ENCODE measurements at regions not wholly inside any gene's neighbourhood (a gene's known extent, or its start where the extent isn't known, plus 50 kb on each side); places are given as distances from the start of the nearest gene placed in this dataset.

- H2AK5ac ChIP-seq (ENCODE audit: insufficient read length, low read length) = no peak overlapping the region
- no peak overlapping the region for H2BK5ac ChIP-seq (ENCODE audit: insufficient read length, low read length)
- H3K23me2 ChIP-seq (ENCODE audit: insufficient read length, low read depth, low read length, poor library complexity, severe bottlenecking) = no peaks in the 10 kb centered on the region
- WGBS (ENCODE audit: extremely low coverage, insufficient read length, low lambda C conversion rate) = no CpG with 5 or more reads among the region's 5 CpGs
- DNase-seq = no peak
- Mint-ChIP-seq H3K36me3 (ENCODE audit: insufficient read depth in 1 of 3, low read depth in 3 of 3) (peaks cover 2 to 9% (median 2%) of the 10 kb centered on the region in 3 experiments; a peak in 5 of 7 replicates), H3K4me3 (no peak overlapping the region), H3K4me1 (peaks cover 0 to 3% of the 10 kb centered on the region in 2 experiments; a peak in 2 of 4 replicates), H3K27ac (peak overlapping the region in 1 of 3 experiments; percentile 78; a peak in 1 of 7 replicates), H3K27me3 (ENCODE audit: low read depth) (peaks cover 2% of the 10 kb centered on the region; the same call in 1 of the 2 replicates), H3K9me3 (peaks cover 7 to 13% of the 10 kb centered on the region in 2 experiments)
- H3K56ac ChIP-seq (ENCODE audit: insufficient read length, low read depth, low read length) = no peak overlapping the region
- no peak overlapping the region for H2BK20ac ChIP-seq (ENCODE audit: low read depth, low read length, poor library complexity, severe bottlenecking)
- H2BK15ac ChIP-seq (ENCODE audit: low read depth, low read length) = no peak overlapping the region
- H3K27me3 ChIP-seq (ENCODE audit: insufficient read depth, low read length) = no peaks in the 10 kb centered on the region
- H3K4me2 ChIP-seq (ENCODE audit: insufficient read depth, insufficient read length, low read length) = no peak overlapping the region
- H3K14ac ChIP-seq (ENCODE audit: insufficient read depth, low read length) = no peak overlapping the region
- no peaks in the 10 kb centered on the region for H4K20me1 ChIP-seq (ENCODE audit: control insufficient read depth, insufficient read depth, insufficient read length)
- H3T11ph ChIP-seq (ENCODE audit: low read length) = no peak overlapping the region
- H2AFZ ChIP-seq (ENCODE audit: low read length) = no peak overlapping the region
- H2BK12ac ChIP-seq (ENCODE audit: insufficient read length, low read depth, low read length) = no peak overlapping the region
- no peaks in the 10 kb centered on the region; the same call in 1 of the 2 replicates for H3K79me2 ChIP-seq (ENCODE audit: insufficient read depth, low read length)
- no peaks in the 10 kb centered on the region for H3K9me3 ChIP-seq (ENCODE audit: control insufficient read depth, low read depth, low read length)
- no peak overlapping the region for H3K23ac ChIP-seq (ENCODE audit: insufficient read length, low read depth, low read length)
- no peaks in the 10 kb centered on the region for H3K4me1 ChIP-seq (ENCODE audit: insufficient read depth, low read length)
- no peak overlapping the region for H4K8ac ChIP-seq (replicated peaks; ENCODE audit: insufficient read length, low read depth, low read length)
- no peak overlapping the region for H4K91ac ChIP-seq (ENCODE audit: insufficient read length, low read depth, low read length)
- no peaks in the 10 kb centered on the region for H3K79me1 ChIP-seq (ENCODE audit: insufficient read depth, low read depth, low read length, poor library complexity, severe bottlenecking)
- no peak overlapping the region for H3K9ac ChIP-seq (ENCODE audit: extremely low read depth, insufficient read length, low read length)
- H2BK120ac ChIP-seq (ENCODE audit: low read depth, low read length, poor library complexity, severe bottlenecking) = no peak overlapping the region
- H3K4ac ChIP-seq (ENCODE audit: low read depth, low read length) = no peak overlapping the region
- no peak overlapping the region for H3K27ac ChIP-seq (ENCODE audit: insufficient read length, low read depth, low read length)
- H4K5ac ChIP-seq (ENCODE audit: insufficient read length, low read depth, low read length) = no peak overlapping the region
- no peak for TF ChIP-seq CTCF (conservative IDR thresholded peaks at IDR 0.05)
- no peak overlapping the region for H3K18ac ChIP-seq (ENCODE audit: insufficient read length, low read depth, low read length)
Observed at GRCh38 chr12:23474438-23474976, 475.0 kb downstream of the SOX5 start.
